ENCODE measurements at regions not wholly inside any gene's neighbourhood (a gene's known extent, or its start where the extent isn't known, plus 50 kb on each side); places are given as distances from the start of the nearest gene placed in this dataset.

- Histone ChIP-seq H3K4me1 (no peaks in the 10 kb centered on the region), H3K27ac (no peak overlapping the region), H3K9me3 (no peaks in the 10 kb centered on the region), H3K4me3 (no peak overlapping the region), H3K27me3 (no peaks in the 10 kb centered on the region), H3K36me3 (no peaks in the 10 kb centered on the region)
- intact Hi-C loops (cut with DNase I): no loop called here
- TF ChIP-seq CTCF (IDR thresholded peaks at IDR 0.05): no peak
- DNase-seq (ENCODE audit: low spot score in 2 of 2): no peak
Observed at GRCh38 chr6:120096696-120097260, 747.2 kb upstream of the MAN1A1 start.

- H3K36me3 ChIP-seq: no peaks in the 10 kb centered on the region
- intact Hi-C loops (cut with DNase I): no loop called here
- no peaks in the 10 kb centered on the region for H3K4me1 ChIP-seq
Observed at GRCh38 chr6:120083186-120083585, 733.6 kb upstream of the MAN1A1 start.

GRCh38 chr6:120077489-120077888, 727.9 kb upstream of the MAN1A1 start:
- DNase-seq (ENCODE audit: low spot score in 2 of 2): no peak
- Histone ChIP-seq H3K27me3 (no peaks in the 10 kb centered on the region), H3K9me3 (no peaks in the 10 kb centered on the region), H3K27ac (no peak overlapping the region), H3K4me1 (no peaks in the 10 kb centered on the region), H3K36me3 (no peaks in the 10 kb centered on the region), H3K4me3 (no peak overlapping the region)
- TF ChIP-seq CTCF (IDR thresholded peaks at IDR 0.05): no peak
- intact Hi-C loops (cut with DNase I): no loop called here

More at GRCh38 chr6:120083186-120083585, 733.6 kb upstream of the MAN1A1 start:
- no peak overlapping the region for H3K27ac ChIP-seq
- TF ChIP-seq CTCF (IDR thresholded peaks at IDR 0.05): no peak
- no peaks in the 10 kb centered on the region for H3K9me3 ChIP-seq
- no peak overlapping the region for H3K4me3 ChIP-seq
- DNase-seq (ENCODE audit: low spot score in 2 of 2): no peak
- H3K27me3 ChIP-seq: no peaks in the 10 kb centered on the region

GRCh38 chr6:120058410-120058809, 708.8 kb upstream of the MAN1A1 start:
- no peak for TF ChIP-seq CTCF (IDR thresholded peaks at IDR 0.05)
- H3K36me3 ChIP-seq: no peaks in the 10 kb centered on the region
- peaks cover 0 to 3% of the 10 kb centered on the region in 2 donors for H3K9me3 ChIP-seq
- no peak overlapping the region for H3K4me3 ChIP-seq
- no peak overlapping the region for H3K27ac ChIP-seq
- intact Hi-C loops (cut with DNase I): no loop called here
- H3K4me1 ChIP-seq: no peaks in the 10 kb centered on the region
- no peak for DNase-seq (ENCODE audit: low spot score in 2 of 2)
- no peaks in the 10 kb centered on the region for H3K27me3 ChIP-seq

GRCh38 chr6:120056085-120056484, 706.5 kb upstream of the MAN1A1 start:
- intact Hi-C loops (cut with DNase I): no loop called here
- H3K4me3 ChIP-seq: no peak overlapping the region

More at GRCh38 chr6:120056085-120056484, 706.5 kb upstream of the MAN1A1 start:
- TF ChIP-seq CTCF (IDR thresholded peaks at IDR 0.05): no peak
- H3K36me3 ChIP-seq: no peaks in the 10 kb centered on the region
- H3K27ac ChIP-seq: no peak overlapping the region
- H3K9me3 ChIP-seq: no peaks in the 10 kb centered on the region
- DNase-seq (ENCODE audit: low spot score in 2 of 2): no peak
- no peaks in the 10 kb centered on the region for H3K4me1 ChIP-seq
- no peaks in the 10 kb centered on the region for H3K27me3 ChIP-seq

All from ascending aorta (tissue), 2 donors.